Right renal cortex interstitium (tissue), 3 donors: ENCODE measurements at regions not wholly inside any gene's neighbourhood (a gene's known extent, or its start where the extent isn't known, plus 50 kb on each side); places are given as distances from the start of the nearest gene placed in this dataset.
"Not testable (repeated sequence)": the region's sequence is repeated elsewhere in the genome, so short reads cannot be mapped to it uniquely, and the experiment has no call there.

ENCODE experiments used
- DNase-seq, 3 donors: peaks; one replicate each; pipeline ENCODE4 v3.0.0-alpha.2; 2013; ENCODE audit warnings: low read depth in 3 of 3, low spot score in 2 of 3

DNA sequence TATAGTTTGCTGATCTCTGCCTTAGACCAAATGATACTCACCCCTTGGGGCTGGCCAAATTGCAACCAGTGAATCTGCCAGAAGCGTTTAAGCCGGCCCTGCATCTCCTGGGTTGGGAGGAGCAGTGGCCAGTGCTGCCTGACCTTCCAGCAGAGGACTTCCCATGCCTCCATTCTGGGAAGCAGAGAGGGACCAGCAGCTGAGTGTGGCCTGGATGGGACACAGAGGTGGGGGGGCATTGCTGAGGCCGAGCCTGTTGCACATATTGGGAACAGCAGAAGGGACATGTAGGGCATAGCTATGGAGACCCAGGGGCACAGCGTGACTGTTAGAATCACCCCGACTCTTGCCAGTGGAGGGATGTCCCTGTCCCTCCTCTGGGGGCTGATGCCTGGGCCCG is 93.3 kb downstream of the CPZ start:
- DNase-seq: no peak

DNA sequence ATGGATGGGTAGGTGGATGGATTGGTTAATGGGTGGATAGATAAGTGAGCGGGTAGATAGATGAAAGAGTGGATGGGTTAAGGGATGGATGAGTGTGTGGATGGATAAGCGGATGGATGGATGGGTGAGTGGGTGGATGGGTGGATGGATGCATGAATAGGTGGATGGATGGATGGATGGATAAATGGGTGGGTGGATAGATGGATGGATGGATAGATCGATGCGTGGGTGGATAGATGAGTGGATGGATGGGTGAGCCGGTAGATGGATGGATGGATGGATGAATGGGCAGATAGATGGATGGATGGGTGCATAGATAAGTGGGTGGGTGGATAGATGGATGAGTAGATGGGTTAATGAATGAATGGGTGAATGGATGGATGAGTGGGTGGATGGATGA is 90.9 kb downstream of the CPZ start:
- DNase-seq: no peak

DNA sequence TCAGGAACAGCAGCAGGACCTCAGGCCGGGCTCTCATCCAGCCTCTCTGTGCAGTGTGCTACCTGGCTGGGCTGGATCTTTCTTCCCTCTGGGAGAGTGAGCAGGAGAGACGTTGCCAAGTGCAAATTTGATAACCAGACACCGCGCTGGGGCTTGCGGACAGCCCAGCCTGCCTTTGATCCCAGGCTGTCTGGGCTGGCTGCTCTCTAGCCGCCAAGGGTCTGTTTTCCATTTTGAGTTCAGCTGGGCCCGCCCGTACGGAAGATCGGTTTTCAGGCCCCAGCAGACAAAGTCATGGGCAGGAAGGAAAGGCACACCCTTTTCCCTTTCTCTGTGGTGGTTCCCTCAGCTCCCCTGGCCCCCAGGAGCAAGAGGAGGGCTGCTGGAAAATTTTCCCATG is 90.2 kb downstream of the CPZ start:
- no peak for DNase-seq

DNA sequence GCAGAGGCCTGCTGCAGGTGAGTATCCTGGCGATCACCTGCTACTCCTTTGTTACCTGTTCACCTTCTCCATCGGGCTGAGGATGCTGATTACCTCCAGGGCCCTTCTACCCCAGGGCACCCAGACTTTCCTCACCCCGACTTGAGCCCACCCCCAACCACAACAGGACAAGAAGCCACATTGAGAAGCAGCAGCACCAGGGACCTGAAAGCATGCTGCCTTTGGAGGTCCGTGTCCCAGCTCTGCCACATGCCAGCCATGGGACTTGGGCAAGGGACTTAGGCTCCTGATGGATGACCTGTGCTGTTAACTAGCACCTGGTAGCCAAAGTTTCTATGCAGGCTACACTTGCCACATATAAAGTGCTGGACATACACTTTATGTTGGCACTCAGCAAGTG is 89.7 kb downstream of the CPZ start:
- no peak for DNase-seq

GRCh38 chr4:8681391-8681790 is 88.8 kb downstream of the CPZ start:
- DNase-seq: no peak

DNA sequence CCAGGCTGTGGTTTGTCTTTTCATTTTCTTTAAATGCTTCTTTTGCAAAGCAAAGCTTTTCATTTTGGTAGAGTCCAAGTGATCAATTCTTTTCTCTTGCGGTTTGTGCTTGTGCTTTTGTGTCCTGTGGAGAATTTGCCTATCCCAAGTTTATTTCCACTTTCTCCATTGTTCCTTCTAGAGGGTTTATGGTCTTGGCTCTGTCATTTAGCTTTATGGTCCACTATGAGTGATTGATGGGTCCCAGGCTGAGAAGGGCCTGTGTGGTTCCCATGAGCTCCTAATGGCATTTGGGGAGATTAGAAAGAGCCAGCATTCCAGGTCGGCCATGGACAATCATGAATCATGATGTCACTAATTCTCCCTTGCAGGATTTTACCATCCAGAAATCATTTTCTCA is 86.5 kb downstream of the CPZ start:
- DNase-seq: no peak

DNA sequence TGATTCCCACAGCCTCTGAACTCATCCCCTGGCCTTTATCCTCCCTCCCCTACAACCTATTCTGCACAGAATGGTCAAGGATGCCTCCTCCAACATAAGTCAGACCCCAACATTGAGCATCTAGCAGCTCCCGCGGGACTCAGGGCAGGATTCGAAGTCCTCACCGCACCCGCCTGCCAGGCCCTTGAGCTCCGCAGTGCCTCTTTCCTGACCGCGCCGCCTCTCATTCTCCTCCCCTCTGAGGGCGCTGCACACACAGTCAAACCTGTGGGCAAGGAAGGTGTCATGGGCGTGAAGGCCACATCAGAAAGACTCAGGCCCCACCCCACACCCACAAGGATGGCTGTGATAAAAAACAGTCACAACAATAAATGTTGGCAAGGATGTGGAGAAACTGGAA is 84.1 kb downstream of the CPZ start:
- DNase-seq: no peak

DNA sequence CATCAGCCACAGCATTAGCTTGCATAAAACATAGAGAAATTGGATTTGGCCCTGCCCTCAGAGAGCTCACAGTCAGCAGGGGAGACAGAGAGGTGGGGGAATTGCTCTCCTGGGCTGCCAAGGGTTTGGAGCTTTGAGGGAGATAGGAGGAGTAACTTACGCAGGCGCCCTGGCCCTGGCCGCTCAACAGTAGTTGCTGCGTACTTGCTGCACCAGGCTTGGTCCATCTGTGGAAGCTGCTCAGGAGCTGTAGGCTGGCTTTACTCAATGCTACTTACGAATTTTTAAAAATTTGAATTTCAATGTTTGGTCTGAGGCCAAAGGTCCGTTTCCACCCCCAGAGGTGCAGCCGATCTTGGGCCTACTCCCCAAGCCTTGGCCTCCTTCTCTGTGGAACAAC is 83.3 kb downstream of the CPZ start:
- DNase-seq: no peak

- peak; percentile 16 to 31 (median 21) for DNase-seq
These were observed 82.8 kb downstream of the CPZ start for GRCh38 chr4:8675383-8675782.

- no peak for DNase-seq
These were observed 81.8 kb downstream of the CPZ start for GRCh38 chr4:8674311-8674885.

GRCh38 chr4:8673106-8673505 is 80.5 kb downstream of the CPZ start:
- not testable (repeated sequence) for DNase-seq

GRCh38 chr4:8672486-8672885 is 79.9 kb downstream of the CPZ start:
- no peak for DNase-seq

DNA sequence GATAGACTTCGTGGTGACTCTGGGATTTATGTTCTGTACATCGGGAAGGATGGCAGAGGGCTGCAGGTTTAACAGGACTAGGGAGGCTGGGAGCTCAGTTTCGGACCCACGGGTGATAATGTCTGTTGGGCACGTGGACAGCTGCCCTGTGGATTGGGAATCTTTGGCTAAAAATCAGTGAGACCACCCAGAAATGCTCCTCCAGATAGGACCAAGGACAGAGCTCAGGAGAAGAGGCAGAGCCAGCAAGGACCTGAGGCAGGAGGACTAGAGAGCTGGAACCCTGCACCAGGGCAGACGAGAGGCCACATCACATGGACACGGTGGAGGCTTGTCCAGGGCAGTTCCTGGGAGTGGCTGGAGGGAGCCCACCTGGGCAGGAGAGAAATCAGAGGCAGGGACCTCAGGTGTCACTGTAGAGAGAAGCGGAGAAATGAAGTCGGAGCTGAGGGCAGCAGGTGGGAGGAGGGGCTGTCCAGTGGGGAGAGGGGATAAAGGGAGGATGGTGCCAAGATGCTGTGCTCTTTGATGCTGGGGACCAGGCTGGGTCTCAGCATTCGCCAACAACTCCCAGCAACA is 79.2 kb downstream of the CPZ start:
- DNase-seq: no peak
